Transverse colon (tissue), 4 donors: ENCODE measurements at regions not wholly inside any gene's neighbourhood (a gene's known extent, or its start where the extent isn't known, plus 50 kb on each side); places are given as distances from the start of the nearest gene placed in this dataset.

Source experiments
- EP300 ChIP-seq: sonication (generic); formaldehyde crosslinking; IDR thresholded peaks from one replicate; pipeline ENCODE4 v1.6.1; 2017; ENCODE audit warnings: antibody characterized with exemption, low read depth
- POLR2A ChIP-seq: fragments of 450-650 bp; IDR thresholded peaks from one replicate; pipeline ENCODE4 v1.6.1; 2016; ENCODE audit warnings: antibody characterized with exemption, mild to moderate bottlenecking, moderate library complexity
- POLR2AphosphoS5 ChIP-seq, 3 donors: sonication (generic); formaldehyde crosslinking; IDR thresholded peaks; one replicate each; pipeline ENCODE4 v1.6.1; 2016; ENCODE audit warnings: antibody characterized with exemption in 3 of 3
- TF ChIP-seq, protein P1 (sequence below), 5 experiments: fragments of 200-600 bp in 3 of 5; fragments of 450-650 bp in 2 of 5; sonication (generic) in 3 of 5; IDR thresholded peaks; 1 replicate in 2 of 5; 2 replicates in 3 of 5; pipeline ENCODE4 v1.5.1; 2016 to 2017; ENCODE audit warnings: antibody characterized with exemption in 5 of 5, inconsistent platforms in 3 of 5, mild to moderate bottlenecking in 2 of 5, moderate library complexity in 1 of 5

DNA sequence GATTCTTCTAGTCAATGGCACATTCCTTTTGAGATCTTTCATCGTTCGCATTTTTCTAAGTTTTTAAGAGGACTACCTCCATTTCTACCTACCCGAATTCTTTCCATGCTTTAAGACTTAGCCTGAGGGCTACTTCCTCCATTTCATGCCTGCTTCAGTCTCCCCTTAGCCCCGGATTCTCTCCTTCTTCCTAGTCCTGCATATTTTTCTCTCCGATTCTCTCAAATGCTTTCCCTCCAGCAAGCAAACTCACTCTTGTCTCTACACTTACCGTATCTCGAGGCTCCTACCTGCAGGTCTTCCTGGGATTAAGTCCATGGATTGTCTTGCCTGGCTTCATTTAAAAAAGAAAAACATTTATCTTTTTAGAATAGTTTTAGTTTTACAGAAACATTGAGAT lies 354.4 kb downstream of the MYCN start:
- TF ChIP-seq, protein P1, sequence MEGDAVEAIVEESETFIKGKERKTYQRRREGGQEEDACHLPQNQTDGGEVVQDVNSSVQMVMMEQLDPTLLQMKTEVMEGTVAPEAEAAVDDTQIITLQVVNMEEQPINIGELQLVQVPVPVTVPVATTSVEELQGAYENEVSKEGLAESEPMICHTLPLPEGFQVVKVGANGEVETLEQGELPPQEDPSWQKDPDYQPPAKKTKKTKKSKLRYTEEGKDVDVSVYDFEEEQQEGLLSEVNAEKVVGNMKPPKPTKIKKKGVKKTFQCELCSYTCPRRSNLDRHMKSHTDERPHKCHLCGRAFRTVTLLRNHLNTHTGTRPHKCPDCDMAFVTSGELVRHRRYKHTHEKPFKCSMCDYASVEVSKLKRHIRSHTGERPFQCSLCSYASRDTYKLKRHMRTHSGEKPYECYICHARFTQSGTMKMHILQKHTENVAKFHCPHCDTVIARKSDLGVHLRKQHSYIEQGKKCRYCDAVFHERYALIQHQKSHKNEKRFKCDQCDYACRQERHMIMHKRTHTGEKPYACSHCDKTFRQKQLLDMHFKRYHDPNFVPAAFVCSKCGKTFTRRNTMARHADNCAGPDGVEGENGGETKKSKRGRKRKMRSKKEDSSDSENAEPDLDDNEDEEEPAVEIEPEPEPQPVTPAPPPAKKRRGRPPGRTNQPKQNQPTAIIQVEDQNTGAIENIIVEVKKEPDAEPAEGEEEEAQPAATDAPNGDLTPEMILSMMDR (IDR thresholded peaks at IDR 0.05): no peak
- TF ChIP-seq POLR2AphosphoS5 (IDR thresholded peaks at IDR 0.05) (no peak), EP300 (no peak), POLR2A (no peak)
